KMS-11 (cell line): ENCODE measurements at regions not wholly inside any gene's neighbourhood (a gene's known extent, or its start where the extent isn't known, plus 50 kb on each side); places are given as distances from the start of the nearest gene placed in this dataset.

Experiments
- H2AFZ ChIP-seq: fragments of 200-600 bp; sonication (generic); 2 replicates; pipeline ENCODE4 v1.6.1; 2016; ENCODE audit warnings: antibody characterized with exemption, mixed run types, low read depth
- H3K27ac ChIP-seq: fragments of 200-600 bp; sonication (generic); 2 replicates; pipeline ENCODE4 v1.6.1; 2016; ENCODE audit warnings: mild to moderate bottlenecking, mixed run types
- H3K27me3 ChIP-seq: fragments of 200-600 bp; sonication (generic); 2 replicates; pipeline ENCODE4 v1.6.1; 2017; ENCODE audit warnings: mild to moderate bottlenecking, low read depth, mixed run types, moderate library complexity; ENCODE audit not compliant: insufficient read depth
- H3K36me3 ChIP-seq: fragments of 200-600 bp; sonication (generic); 2 replicates; pipeline ENCODE4 v1.6.1; 2017; ENCODE audit warnings: mild to moderate bottlenecking, mixed run types; ENCODE audit not compliant: insufficient read depth
- H3K4me1 ChIP-seq: fragments of 200-600 bp; sonication (generic); 2 replicates; pipeline ENCODE4 v1.6.1; 2016; ENCODE audit warnings: mild to moderate bottlenecking, low read depth, mixed run types; ENCODE audit not compliant: poor library complexity, severe bottlenecking
- H3K4me2 ChIP-seq: fragments of 200-600 bp; sonication (generic); 2 replicates; pipeline ENCODE4 v1.7.0; 2016; ENCODE audit warnings: mild to moderate bottlenecking, mixed run types
- H3K4me3 ChIP-seq: fragments of 200-600 bp; sonication (generic); IDR thresholded peaks from 2 replicates; pipeline ENCODE4 v1.6.1; 2017; ENCODE audit warnings: low read depth, low read length, mixed read lengths; ENCODE audit not compliant: insufficient read depth
- H3K79me2 ChIP-seq: fragments of 200-600 bp; sonication (generic); 2 replicates; pipeline ENCODE4 v1.6.1; 2016; ENCODE audit warnings: low read depth, mixed run types; ENCODE audit not compliant: insufficient read depth
- H3K9ac ChIP-seq: fragments of 200-600 bp; sonication (generic); 2 replicates; pipeline ENCODE4 v1.6.1; 2016; ENCODE audit warnings: mild to moderate bottlenecking, mixed run types
- H4K20me1 ChIP-seq: fragments of 200-600 bp; sonication (generic); 2 replicates; pipeline ENCODE4 v1.6.1; 2016; ENCODE audit warnings: mild to moderate bottlenecking, mixed run types; ENCODE audit not compliant: insufficient read depth
- TF ChIP-seq, protein P1 (sequence below): fragments of 200-600 bp; sonication (generic); conservative IDR thresholded peaks from 2 replicates; pipeline ENCODE4 v1.6.1; 2017; ENCODE audit warnings: low read depth, mild to moderate bottlenecking, antibody characterized with exemption, low read length, moderate library complexity, mixed read lengths

DNA sequence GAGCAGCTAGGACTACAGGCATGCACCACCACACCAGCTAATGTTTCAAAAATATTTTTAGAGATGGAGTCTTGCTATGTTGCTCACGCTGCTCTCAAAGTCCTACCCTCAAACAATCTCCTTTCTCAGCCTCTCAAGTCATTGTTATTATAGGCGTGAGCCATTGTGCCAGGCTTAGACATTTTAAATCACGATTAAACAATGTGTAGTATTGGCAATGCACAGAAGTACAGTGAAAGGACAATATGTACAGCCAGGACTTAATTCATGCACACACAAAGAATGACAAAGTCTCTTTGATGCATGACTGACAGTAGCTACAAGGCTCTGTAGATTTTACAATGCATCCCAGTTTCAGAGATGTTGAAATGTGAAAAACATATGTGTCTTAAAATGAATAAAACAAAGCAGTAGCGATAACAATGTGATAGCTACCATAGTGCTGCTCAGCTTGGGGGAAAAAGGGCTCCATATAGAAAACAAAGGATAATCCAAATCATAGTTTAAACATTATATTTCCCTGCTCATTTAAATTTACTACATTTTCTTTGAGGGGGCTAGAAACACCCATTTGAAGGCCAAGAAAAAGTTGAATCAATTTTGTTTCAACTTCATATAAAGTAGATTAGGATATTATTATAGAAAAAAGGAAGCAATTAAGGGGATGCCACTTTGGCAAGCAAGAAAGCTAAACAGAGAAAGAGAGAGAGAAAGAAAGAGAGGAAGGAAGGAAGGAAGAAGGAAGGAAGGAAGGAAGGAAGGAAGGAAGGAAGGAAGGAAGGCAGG is 272.4 kb upstream of the SMIM31 start:
- TF ChIP-seq, protein P1, sequence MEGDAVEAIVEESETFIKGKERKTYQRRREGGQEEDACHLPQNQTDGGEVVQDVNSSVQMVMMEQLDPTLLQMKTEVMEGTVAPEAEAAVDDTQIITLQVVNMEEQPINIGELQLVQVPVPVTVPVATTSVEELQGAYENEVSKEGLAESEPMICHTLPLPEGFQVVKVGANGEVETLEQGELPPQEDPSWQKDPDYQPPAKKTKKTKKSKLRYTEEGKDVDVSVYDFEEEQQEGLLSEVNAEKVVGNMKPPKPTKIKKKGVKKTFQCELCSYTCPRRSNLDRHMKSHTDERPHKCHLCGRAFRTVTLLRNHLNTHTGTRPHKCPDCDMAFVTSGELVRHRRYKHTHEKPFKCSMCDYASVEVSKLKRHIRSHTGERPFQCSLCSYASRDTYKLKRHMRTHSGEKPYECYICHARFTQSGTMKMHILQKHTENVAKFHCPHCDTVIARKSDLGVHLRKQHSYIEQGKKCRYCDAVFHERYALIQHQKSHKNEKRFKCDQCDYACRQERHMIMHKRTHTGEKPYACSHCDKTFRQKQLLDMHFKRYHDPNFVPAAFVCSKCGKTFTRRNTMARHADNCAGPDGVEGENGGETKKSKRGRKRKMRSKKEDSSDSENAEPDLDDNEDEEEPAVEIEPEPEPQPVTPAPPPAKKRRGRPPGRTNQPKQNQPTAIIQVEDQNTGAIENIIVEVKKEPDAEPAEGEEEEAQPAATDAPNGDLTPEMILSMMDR: no peak
- H3K27me3 ChIP-seq: no peaks in the 10 kb centered on the region
- no peaks in the 10 kb centered on the region for H4K20me1 ChIP-seq
- no peak overlapping the region for H2AFZ ChIP-seq
- no peaks in the 10 kb centered on the region for H3K36me3 ChIP-seq
- H3K4me2 ChIP-seq: no peak overlapping the region
- H3K27ac ChIP-seq: no peak overlapping the region
- H3K4me1 ChIP-seq: no peaks in the 10 kb centered on the region
- H3K9ac ChIP-seq: no peak overlapping the region
- no peaks in the 10 kb centered on the region for H3K79me2 ChIP-seq
- H3K4me3 ChIP-seq: no peak overlapping the region

DNA sequence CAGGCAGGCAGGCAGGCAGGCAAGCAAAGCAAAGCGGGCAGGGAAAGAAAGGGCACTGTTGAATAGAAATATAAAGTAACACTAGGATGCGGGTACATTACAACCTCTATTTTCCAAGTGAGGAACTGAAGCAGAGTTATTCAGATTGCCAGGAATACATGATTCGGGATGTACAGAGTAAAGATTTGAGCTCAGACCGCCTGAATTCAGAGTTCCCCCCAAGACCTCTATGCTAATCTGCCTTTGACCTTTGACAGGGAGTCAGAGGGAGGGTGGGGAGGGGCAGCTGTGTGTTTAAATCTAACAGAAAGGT is 271.9 kb upstream of the SMIM31 start:
- TF ChIP-seq, protein P1: no peak
- Histone ChIP-seq H3K36me3 (no peaks in the 10 kb centered on the region), H3K79me2 (no peaks in the 10 kb centered on the region), H2AFZ (no peak overlapping the region), H3K27me3 (no peaks in the 10 kb centered on the region), H3K4me3 (no peak overlapping the region), H3K4me1 (no peaks in the 10 kb centered on the region), H3K9ac (no peak overlapping the region), H3K4me2 (no peak overlapping the region), H3K27ac (no peak overlapping the region), H4K20me1 (no peaks in the 10 kb centered on the region)

DNA sequence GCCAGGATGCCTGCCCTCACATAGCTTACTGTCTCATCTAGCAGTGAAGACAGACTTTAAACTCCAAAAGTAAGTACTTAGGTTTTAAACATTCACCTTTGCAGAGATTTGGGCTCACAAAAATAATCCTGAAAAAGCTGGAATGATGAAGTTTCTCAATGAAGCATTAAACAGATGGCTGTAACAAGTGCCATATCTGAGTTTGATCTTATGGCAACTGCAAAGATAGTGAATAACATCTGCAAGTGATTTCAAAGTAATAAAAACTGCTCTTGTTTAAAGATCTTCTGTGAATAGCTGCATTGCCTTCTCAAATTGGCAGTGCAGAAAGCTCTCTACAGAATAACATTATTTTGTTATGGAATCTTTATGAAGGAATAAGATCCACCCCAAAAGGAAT is 271.2 kb upstream of the SMIM31 start:
- TF ChIP-seq, protein P1: no peak
- H3K4me3 ChIP-seq: no peak overlapping the region
- no peaks in the 10 kb centered on the region for H3K4me1 ChIP-seq
- no peaks in the 10 kb centered on the region for H3K79me2 ChIP-seq
- no peak overlapping the region for H2AFZ ChIP-seq
- H3K27ac ChIP-seq: no peak overlapping the region
- no peak overlapping the region for H3K4me2 ChIP-seq
- no peaks in the 10 kb centered on the region for H4K20me1 ChIP-seq
- no peaks in the 10 kb centered on the region for H3K36me3 ChIP-seq
- no peak overlapping the region for H3K9ac ChIP-seq
- no peaks in the 10 kb centered on the region for H3K27me3 ChIP-seq

DNA sequence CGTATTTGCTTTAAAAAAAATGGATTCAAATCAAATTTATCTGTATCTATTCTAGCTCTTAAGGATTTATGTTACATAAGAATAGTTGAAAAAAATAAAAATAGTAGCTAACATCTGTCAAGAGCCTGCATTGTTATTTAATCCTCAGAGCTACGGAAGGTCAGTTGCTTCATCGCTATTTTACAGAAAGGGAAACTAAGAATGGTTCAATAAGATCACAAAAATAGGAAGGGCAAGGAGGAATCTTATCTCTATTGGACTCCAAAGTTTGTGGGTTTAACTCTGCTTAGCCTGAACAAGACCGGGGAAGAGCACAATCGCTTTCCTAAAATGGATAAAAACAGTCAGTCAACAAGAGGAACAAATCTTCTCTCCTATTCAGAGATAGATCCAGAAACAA is 270.2 kb upstream of the SMIM31 start:
- no peaks in the 10 kb centered on the region for H3K36me3 ChIP-seq
- H4K20me1 ChIP-seq: no peaks in the 10 kb centered on the region
- no peaks in the 10 kb centered on the region for H3K79me2 ChIP-seq
- no peak overlapping the region for H3K9ac ChIP-seq
- TF ChIP-seq, protein P1: no peak
- no peak overlapping the region for H3K4me2 ChIP-seq
- no peaks in the 10 kb centered on the region for H3K4me1 ChIP-seq
- H2AFZ ChIP-seq: no peak overlapping the region
- H3K27ac ChIP-seq: no peak overlapping the region
- H3K27me3 ChIP-seq: no peaks in the 10 kb centered on the region
- no peak overlapping the region for H3K4me3 ChIP-seq
